ENCODE measurements at regions not wholly inside any gene's neighbourhood (a gene's known extent, or its start where the extent isn't known, plus 50 kb on each side); places are given as distances from the start of the nearest gene placed in this dataset.

- DNase-seq = no peak
Measured at GRCh38 chr2:15720561-15721307, 129.1 kb downstream of the DDX1 start.

DNA sequence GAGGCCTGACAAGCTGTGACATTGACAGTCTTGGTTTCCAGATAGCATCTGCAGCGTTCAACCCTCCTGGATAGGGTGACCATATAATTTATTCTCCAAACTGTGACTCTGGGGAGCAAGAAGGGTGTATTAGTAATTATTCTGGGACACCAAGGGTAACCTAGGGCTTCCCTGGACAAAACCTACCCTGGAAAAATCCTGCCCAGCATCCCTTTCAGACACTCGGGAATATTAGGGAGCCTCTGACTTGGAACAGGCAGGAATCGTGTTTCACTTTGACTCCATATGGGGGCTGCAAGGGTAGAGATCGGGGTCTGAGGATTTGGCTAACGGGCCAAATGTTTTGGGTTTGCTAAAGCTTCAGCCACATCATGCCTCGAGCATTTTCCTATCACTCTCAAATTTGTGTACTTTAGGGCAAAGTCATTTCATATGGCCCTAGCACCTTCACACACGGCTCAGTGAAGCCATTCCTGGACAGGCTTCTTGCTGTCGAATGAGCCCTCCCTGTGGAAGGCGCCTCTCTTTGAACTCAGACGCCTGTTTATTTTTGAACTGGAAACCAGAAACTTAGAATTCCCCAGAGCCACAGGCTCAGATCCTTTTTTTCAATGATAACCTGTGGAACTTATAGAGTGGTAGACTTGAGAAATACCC is 129.9 kb downstream of the DDX1 start:
- DNase-seq = no peak

DNA sequence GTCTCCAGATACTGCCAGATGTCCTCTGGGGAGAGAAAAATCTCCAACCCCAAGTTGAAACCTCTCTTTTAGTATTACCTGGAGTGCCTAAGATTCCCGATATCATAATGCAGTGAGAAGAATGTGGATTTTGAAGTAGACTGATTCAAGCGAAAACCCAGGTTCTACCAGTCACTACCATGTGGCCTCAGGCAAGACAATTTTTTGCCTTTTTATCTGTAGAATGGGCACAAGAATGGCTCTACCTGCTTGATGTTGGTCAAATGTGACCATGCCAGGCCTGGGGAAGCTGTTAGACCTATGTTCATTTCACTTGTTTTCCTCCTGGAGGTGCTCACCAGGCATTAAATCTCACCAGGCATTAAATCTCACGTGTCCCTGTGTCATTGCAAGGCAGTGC is 131.3 kb downstream of the DDX1 start:
- no peak for DNase-seq

- no peak for DNase-seq
Measured at GRCh38 chr2:15724235-15724634, 132.6 kb downstream of the DDX1 start.

DNA sequence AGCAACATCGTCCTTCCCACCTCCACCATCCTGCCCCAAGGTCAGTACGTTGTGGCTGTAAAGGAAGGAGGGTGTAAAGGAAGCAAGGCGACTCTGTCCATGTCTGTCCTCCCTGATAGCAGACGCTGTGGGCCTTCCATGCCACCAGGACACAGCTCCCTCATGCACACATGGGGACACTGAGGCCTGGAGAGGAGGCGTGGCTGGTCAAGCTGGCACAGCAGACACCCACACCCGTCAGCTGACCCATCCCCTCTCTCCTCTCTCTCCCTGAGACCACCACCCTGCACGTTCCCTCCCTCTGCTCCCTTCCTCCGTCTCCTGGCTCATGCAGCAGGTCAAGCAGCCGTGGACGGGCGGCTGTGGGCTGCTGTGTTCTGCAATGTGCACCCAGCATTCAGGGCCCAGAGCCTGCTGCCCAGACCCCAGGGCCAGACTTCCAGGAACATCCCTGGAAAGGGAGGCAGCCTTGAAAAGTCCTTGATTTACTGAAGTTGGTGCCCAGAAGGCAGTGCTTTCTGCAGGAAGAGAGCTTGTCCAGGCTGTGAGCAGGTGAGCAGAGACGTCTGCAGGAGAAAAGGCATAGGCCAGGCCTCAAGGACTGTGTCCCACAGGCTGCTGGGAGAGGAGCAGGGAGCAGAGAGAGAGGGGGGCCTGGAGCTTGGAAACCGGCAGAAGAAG is 133.6 kb downstream of the DDX1 start:
- no peak for DNase-seq

DNA sequence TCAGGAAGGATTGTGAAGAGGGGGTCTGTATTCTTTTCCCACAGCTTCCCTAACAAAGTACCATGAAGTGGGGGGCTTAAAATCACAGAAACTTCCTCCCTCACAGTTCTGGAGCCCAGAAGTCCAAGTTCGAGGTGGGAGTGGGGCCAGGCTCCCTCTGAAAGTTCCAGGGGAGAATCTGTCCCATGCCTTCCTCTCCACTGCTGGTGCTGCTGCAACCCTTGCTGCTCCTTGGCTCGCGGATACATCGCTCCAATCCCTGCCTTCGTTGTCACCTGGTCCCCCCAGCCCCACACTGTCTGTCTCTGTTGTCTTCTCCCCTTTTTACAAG is 134.1 kb downstream of the DDX1 start:
- DNase-seq = no peak

- no peak for DNase-seq
Measured at GRCh38 chr2:15726321-15727057, 134.8 kb downstream of the DDX1 start.

GRCh38 chr2:15727396-15728244 is 136.0 kb downstream of the DDX1 start:
- DNase-seq = no peak

- DNase-seq = no peak
Measured at GRCh38 chr2:15728245-15728938, 136.7 kb downstream of the DDX1 start.

- DNase-seq = no peak
Measured at GRCh38 chr2:15729001-15729400, 137.3 kb downstream of the DDX1 start.

DNA sequence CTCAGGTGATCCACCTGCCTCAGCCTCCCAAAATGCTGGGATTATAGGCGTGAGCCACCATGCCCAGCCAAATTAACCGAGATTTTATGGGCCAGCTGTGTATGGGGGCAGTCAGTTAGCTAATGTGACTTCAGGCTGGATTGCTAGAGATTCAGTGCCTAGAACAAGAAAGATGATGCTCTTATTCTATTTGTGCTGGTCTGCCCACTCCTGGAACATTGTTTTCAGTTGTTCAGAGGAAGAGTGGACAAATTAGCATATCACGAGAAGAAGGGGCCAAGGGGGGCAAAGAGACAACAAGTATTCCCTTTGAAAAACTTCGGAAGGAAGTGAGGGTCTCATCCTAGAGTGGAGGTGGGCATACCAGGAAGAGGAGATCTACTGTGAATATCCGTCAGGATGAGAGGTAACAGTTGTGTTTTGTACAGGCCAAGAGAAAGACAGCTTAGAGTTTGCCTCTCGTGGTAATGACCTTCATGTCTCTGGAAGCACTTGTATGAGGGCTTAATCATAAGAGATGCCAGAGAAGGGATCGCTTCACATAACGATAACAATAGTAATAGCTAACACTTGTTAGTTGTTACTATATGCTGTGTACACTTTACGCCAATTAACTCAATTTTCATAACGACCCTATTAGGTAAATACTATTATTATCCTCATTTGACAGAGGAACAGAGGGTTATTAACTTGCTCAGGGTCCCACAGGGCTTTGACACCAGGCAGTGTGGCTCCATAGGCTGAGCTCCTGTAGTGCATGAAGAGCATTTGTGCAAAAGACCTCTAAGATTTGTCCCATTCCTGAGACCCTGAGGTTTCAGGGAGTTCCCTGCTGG is 138.3 kb downstream of the DDX1 start:
- DNase-seq = no peak

DNA sequence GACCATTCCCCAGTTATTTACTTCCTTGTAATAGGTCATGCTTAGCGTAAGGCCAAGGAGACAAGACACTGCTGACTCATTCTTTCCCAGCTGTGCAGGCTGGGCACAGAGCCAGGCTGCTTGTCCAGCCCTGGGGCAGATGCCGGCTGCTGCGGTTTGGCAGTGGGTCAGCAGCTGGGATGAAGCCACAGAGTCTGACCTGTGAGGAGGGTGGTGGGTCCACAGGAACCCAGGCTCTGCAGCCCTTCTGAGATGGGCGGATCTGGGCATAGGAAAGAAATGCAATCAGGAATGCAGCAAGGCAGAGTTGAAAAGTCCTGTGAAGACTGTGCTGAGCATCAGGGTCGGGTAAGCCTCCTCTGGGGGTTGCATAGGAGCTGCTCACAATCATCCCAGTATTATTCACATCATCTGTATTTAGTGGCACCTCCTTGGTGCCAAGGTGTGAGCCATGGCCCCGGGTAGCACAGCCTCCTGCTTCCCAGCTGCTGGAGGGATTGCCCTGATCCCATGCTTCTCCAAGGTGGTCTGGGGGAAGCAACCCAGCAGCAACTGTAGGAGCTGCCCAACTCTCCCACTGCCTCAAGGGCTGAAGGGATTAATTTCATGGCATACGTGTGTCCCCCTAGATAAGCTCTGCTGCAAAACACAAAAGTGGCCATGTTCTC is 139.0 kb downstream of the DDX1 start:
- no peak for DNase-seq

DNA sequence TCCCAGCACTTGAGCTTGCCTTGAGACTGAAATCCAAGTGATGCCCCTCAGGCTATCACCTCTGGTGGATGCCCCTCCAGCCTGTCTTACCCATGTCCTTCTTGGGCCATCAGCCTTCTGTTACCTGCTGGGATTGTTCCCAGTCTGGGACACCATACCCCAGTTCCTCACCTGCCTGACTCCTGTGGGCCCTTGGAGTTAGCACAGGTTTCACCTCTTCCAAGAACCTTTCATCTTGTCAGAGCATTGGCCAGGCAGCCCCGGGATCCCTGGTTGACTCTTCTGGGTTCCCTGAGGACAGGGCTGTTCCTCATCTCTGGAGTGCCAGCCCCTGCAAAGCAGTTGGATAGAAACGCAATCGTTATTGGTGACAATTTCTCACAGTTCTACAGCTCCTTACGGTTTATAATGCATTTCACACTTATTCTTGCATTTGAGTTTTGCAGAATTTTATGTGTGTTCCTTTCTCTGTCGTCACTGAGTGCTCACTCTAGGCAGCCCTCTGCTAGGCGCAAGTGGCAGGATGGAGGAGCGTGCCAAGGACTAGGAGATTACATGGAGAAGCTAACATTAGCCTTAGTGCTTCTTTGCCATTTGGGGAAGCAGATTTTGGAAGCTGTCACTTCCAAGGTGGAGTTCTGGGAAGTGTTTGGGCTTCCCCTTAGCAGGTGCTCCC is 139.7 kb downstream of the DDX1 start:
- no peak for DNase-seq

DNA sequence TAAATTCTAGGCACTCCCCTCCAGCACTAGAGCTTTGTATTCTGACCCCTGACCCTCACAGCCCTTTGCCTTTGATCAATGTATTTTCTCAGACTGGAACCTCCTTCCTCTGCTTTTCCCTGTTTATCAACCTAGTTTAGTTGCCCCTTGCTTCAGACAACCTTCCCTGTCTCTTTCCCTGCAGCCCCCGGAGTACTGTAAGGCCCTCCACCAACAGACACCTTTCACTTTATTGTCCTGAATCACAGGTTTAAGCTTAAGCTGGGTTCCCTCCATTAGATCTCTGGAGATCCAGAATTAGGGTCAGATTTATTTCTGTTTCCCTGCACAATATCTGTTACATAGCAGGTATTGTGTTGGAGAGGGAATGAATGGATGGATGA is 140.2 kb downstream of the DDX1 start:
- DNase-seq = no peak

DNA sequence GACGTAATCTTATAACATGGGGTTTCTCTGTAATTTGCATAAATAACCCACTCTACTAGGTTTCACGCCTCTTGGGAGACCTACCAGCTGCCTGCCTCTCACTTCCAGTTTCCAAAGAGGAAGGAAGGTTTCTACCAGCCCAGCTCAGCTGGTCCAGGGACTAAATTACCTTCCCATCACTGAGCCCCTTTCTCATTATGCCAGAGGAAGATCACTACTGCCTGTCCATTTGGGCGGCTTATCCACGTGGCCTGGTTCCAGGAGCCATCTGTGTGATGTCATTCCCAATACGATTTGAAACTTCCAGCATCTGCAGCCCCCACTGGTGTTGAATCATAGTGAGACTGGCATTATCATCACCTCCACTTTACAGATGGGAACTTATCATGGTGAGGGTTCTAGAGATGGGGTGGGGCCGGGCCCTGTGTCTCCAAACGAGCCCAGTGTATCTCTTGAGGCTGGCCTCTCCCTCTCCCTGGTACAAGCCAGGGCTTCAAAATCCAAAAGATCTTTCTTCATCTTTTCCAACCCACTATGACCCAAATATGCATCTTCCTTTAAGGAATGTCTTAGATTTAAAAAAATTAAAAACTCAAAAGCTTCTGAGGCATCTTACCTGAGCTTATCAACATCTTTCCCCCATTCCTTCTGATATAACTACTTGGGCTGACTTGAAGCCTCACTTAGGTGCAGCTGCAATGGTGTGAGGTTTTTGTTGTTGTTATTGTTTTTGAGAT is 140.8 kb downstream of the DDX1 start:
- no peak for DNase-seq

DNA sequence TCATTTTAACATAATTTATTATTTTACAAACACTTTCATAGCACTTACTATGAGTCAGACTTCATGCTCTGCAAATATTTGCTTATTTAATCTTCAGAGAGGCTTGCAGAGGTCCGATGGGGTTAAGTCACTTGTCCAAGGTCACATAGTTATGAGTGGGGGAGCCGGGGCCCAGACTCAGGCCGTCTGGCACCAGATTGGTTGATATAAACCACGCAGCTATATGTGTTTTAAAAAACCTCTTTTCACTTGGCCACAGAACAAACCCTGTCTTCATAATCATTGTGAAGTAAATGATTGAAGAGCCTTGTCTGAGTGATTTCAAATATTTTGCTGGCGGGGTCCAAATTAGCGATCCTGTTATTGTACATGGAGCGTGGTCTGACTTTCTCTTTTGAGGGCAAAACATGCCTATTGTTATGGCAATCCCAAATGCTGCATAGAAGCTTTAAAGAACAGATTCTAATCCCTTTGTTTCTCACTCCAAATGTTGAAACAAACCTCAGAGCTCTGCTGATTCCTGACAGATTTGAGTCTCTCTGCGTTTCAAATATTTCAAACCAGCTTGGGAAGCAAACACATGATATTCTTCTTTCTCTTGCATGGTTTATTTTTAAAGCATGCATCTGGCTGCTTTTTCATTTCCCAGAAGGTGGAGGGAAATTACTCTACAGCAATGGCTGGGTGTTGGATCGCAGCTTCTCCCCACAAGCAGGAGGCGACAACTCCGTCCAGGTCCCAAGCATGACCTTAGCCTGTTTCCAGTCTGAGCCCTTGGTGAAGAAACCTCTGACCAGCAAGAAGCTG is 142.4 kb downstream of the DDX1 start:
- DNase-seq = no peak

DNA sequence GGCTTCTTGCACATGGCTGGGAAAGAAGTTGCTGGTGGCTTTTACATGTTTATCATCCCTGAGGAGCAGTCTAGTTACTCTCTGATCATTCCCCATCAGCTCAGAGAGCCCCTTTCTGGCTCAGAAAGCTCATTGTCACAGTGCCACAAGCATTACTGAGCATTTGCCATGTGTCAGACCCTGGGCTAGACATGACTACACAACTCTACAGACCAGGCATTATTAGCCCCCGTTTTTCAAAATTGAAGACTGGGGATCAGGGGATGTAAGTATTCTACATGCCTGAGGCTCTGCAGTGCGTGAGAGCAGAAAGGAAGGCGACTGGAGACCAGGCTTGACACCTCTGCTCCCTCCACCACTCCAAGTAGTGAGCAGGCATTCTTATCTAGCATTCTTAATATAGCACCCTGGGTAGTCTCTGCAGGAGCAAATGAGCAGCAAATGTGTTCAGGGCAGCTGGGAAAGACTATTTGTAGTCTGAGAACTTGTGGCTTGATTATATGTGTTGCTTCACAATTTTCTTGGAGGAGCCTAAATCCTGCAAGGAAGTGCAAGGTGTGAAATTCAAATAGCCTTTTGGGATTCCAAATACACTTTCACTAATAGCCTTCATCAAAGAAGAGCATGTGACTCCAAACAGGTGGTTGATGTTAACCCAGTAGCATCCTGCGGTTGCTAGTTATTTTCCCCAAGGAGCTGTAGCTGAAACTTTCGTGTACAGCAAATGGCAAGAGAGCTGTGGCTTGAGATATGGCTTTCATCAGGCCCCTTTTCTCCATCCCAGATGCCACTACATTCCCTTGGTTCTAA is 143.2 kb downstream of the DDX1 start:
- no peak for DNase-seq

Measured in stimulated activated CD4-positive, alpha-beta T cell treated with anti-CD3 and anti-CD28 coated beads, Interleukin-2, amount 100 ng/mL, for 24 hours (primary cell).